Urinary bladder (tissue), 3 donors: ENCODE measurements at regions not wholly inside any gene's neighbourhood (a gene's known extent, or its start where the extent isn't known, plus 50 kb on each side); places are given as distances from the start of the nearest gene placed in this dataset.

ENCODE experiments used
- DNase-seq: peaks from one replicate; pipeline ENCODE4 v3.0.0-alpha.2; 2015; ENCODE audit errors: extremely low spot score
- H3K27ac ChIP-seq: one replicate; pipeline ENCODE4 v1.5.1; 2013; ENCODE audit warnings: low read depth, mild to moderate bottlenecking, moderate library complexity
- H3K36me3 ChIP-seq: one replicate; pipeline ENCODE4 v1.6.1; 2013; ENCODE audit warnings: mild to moderate bottlenecking, moderate library complexity; ENCODE audit not compliant: insufficient read depth
- H3K4me1 ChIP-seq: one replicate; pipeline ENCODE4 v1.6.1; 2013; ENCODE audit warnings: mild to moderate bottlenecking, moderate library complexity; ENCODE audit not compliant: insufficient read depth
- H3K4me3 ChIP-seq: one replicate; pipeline ENCODE4 v1.5.1; 2013; ENCODE audit warnings: low read depth, low read length
- WGBS: extraction: QIAGEN DNeasy Blood & Tissue Kit; methylation state at CpG from one replicate; pipeline ENCODE4 v1.1.7; 2013; 5-methylcytosine and 5-hydroxymethylcytosine counted together
- donor health status: healthy with polysubstance abuse.
- donor health status: healthy.

DNA sequence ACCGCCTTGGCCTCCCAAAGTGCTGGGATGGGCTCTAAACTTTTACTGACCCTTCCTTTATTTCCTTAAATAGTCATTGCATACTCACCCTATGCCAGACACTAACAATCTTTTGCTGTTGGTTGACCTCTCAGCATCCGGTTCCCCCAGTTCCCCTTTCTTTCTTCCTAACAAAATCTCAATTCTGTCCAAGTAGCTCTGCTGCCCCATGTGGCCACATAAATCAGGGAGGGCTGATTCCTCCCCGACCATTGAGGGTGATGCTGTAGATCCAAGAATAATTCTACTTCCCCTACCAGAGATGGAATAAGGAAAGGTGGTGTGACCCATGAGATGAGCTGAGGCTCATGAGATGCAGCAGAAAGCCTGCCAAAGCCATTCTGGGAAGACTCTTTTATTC is 315.3 kb upstream of the MSX2 start:
- Histone ChIP-seq H3K27ac (no peak overlapping the region), H3K36me3 (no peaks in the 10 kb centered on the region), H3K4me1 (no peaks in the 10 kb centered on the region), H3K4me3 (no peak overlapping the region)
- 72% methylated on average over 3 of the region's 3 CpGs for WGBS
- DNase-seq = no peak

DNA sequence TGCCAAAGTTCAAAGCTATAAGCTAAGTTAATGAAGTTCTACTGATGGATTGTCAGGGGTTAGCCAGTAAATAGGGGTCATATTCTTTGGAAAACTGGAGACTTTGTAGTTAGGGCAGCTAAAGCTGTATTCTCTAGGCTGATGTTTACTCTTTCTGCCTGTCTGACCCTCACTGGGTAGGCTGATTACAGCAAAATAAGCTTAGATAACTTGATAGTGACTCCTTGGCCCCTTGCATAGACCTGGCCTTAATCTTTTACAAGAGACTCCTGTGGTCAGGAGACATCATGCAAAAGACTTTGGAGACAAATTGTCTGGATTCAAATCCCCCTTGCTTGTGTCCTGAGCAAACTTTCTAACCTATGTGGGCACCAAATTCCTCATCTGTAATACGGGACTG is 314.4 kb upstream of the MSX2 start:
- no peaks in the 10 kb centered on the region for H3K4me1 ChIP-seq
- no peak overlapping the region for H3K27ac ChIP-seq
- no peaks in the 10 kb centered on the region for H3K36me3 ChIP-seq
- H3K4me3 ChIP-seq = no peak overlapping the region
- no peak for DNase-seq
- 60% methylated on average over 1 of the region's 1 CpG for WGBS

DNA sequence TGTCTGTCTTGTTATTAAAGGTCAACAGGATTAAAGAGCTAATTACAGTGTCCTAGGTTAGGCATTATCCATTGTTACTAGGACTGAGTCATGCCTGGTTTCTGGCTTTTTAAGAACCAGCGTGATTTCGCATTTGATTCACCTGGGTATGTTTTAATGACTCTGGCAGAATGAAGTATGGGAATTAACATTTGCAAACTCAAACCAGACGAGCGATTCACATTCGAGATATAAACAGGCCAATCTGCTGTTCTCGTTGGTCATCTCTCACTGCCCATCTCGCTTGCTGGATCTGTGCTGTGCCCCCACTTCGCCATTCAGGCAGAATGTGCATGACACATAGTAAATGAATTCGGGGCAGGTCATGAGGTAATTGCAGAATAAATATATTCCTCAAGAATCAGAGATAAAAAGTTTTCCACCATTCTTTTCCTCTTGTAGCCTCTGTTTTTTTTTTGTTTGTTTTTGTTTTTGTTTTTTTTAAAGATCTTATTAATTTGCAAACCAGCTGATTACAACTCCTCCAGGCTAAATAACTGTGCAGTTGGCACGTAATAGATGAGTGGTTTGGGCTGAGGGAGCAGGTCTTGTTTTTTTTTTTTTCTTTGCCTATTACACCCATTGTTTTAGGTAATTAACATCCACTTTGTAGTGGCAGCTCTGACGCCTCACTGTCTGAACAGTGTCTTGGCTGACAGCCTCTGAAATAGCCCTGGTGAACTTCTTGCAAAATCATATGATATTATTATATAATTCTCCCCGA is 313.5 kb upstream of the MSX2 start:
- no peak overlapping the region for H3K4me3 ChIP-seq
- no peak overlapping the region for H3K27ac ChIP-seq
- H3K4me1 ChIP-seq = no peaks in the 10 kb centered on the region
- 74% methylated on average over 12 of the region's 12 CpGs for whole genome bisulfite sequencing
- no peaks in the 10 kb centered on the region for H3K36me3 ChIP-seq
- DNase-seq = no peak

DNA sequence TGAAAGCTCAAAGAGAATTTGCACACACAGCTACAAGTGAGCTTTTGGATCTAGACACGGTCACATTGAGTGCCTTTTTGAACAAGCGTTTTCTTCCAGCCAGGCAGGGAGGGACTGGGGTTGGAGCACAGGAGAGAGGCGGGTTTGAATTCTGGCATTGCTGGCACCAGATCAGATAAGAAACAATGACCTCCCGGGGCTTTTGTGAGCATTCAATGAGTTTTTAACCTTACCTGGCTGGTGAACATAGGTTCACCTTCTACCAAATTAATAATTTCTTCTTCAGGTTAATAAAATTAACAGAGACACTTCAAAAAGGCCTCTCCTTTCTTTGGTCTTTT is 312.9 kb upstream of the MSX2 start:
- no peak overlapping the region for H3K4me3 ChIP-seq
- H3K36me3 ChIP-seq = no peaks in the 10 kb centered on the region
- no peak for DNase-seq
- no peaks in the 10 kb centered on the region for H3K4me1 ChIP-seq
- 60% methylated on average over 4 of the region's 4 CpGs for WGBS
- no peak overlapping the region for H3K27ac ChIP-seq

DNA sequence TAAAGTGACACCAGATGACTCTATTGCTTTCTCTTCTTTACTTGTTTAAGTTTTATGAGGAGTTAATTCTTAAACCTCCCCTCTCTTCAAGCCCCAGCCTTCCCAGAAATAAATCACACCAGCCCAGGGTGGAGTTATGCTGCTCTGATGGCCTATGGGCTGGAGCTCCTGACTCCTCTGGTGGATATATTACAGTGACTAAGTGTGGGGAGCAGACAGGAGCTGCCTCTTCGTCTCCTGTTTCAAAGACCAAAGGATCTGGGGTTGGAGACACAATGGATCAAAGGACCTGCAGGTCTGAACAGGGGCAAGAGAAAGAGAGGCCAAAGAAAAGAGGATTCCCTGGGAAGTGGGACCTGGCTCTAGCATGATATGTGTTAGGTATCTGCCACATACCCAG is 312.0 kb upstream of the MSX2 start:
- H3K4me1 ChIP-seq = no peaks in the 10 kb centered on the region
- H3K27ac ChIP-seq = no peak overlapping the region
- no peaks in the 10 kb centered on the region for H3K36me3 ChIP-seq
- DNase-seq = no peak
- no peak overlapping the region for H3K4me3 ChIP-seq
- 44% methylated on average over 1 of the region's 1 CpG for WGBS

DNA sequence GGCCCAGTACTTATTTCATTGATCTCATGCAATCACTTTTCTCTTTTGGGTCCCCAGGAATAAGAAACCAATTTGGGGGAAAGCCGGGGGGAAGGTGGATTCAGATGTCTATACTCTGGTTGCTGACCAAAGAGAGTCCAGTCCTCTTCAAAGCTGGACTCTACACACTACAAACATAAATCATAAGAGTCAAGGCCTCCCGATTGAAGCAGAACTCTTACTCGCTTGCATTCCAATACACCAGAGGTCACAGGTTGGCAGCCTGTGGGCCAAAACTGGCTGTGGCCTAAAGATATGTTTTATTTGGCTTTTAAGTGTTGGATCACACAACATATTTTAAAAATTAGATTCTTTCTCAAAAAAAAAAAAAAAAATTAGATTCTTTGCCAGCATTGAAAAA is 311.4 kb upstream of the MSX2 start:
- WGBS = 71% methylated on average over 3 of the region's 3 CpGs
- no peak for DNase-seq
- Histone ChIP-seq H3K27ac (no peak overlapping the region), H3K4me1 (no peaks in the 10 kb centered on the region), H3K4me3 (no peak overlapping the region), H3K36me3 (no peaks in the 10 kb centered on the region)

DNA sequence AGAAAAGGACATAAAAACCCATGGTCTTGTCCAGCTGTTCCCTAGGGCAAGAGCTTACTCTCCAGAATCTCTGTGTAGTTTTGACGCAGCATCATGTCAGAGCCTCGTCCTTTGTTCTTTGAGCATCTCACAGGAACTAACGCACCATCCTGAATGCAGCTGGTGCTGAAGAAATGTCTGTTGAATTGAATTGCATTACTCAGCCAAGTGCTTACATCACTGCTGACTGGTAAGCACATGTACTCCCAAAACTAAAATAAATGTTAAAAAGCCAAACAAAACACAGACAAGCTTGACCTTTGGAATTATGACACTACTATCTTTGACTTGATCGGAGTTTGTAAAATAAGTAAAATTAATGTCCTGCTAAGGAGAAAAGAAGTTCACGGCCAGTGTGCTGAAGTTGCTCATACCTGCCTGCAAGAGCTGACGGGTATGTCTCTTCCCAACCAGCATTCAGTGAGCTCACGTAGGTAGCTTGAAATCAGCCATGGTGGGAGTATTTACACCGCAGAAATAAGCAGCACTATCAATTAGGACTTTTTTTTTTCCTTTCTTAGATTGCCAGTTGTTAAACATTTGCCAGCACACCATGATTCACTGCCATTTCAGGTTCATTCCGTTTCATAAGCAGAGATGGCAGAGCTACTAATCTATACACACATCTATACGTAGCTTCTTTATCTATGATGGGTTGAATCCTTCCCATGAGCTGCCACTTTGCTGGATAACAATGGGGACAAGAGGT is 310.6 kb upstream of the MSX2 start:
- whole genome bisulfite sequencing = 51% methylated on average over 10 of the region's 10 CpGs
- H3K4me1 ChIP-seq = no peaks in the 10 kb centered on the region
- no peak overlapping the region for H3K4me3 ChIP-seq
- H3K36me3 ChIP-seq = no peaks in the 10 kb centered on the region
- H3K27ac ChIP-seq = no peak overlapping the region
- no peak for DNase-seq

DNA sequence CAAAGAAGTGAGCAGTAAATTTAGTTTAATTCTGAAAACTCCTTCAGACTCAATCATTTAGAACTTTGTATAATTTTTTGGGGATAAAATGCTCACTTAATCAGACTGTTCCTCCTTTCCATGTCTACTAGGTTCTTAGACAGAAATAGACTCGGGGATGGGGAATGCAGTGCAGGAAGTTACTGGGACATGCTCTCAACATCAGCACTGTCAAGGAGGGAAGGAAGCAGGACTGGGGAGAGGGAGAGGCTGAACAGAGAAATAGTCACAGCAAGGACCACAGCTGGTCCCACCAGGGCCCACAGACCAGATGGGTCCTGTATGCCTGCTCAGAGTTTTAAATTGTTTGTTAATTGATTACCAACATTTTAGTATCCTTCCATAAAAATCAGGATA is 310.1 kb upstream of the MSX2 start:
- WGBS = 16% methylated on average over 1 of the region's 1 CpG
- Histone ChIP-seq H3K36me3 (no peaks in the 10 kb centered on the region), H3K4me3 (no peak overlapping the region), H3K4me1 (no peaks in the 10 kb centered on the region), H3K27ac (no peak overlapping the region)
- no peak for DNase-seq

DNA sequence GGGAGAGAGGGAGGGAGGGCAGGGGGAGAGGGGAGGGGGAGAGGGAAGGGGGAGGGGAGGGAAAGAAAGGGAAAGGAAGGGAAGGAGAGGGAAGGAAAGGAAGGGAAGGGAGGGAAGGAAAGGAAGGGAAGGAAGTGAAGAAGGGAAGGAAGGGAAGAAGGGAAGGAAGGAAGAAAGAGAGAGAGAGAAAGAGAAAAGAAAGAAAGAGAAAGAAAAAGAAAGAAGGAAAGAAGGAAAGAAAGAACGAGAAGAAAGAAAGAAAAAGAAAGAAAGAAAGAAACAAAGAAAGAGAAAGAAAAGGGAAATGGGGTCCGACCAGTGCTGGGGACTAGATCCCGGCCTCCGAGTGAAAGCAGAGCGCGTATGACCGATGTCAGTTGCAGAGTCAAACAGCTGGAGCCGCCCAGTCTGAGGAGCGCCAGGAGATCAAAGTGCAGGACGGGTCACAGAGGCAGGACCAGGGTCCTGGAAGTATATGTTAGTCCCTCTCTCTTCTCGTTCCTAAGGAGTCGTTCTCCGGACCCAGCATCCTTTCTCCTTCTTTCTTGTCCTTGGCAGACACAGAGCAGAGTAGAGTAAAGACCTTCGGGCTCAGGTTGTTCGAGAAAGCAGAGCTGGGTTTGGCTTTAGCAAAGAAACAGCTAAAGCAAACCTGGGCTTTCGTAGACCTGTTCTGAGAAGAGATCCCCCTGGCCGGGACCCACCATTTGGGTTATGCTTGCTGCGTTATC is 305.4 kb upstream of the MSX2 start:
- Histone ChIP-seq H3K36me3 (no peaks in the 10 kb centered on the region), H3K27ac (no peak overlapping the region), H3K4me1 (no peaks in the 10 kb centered on the region), H3K4me3 (peak overlapping the region; percentile 22)
- 3% methylated on average over 18 of the region's 18 CpGs for WGBS
- DNase-seq = no peak

DNA sequence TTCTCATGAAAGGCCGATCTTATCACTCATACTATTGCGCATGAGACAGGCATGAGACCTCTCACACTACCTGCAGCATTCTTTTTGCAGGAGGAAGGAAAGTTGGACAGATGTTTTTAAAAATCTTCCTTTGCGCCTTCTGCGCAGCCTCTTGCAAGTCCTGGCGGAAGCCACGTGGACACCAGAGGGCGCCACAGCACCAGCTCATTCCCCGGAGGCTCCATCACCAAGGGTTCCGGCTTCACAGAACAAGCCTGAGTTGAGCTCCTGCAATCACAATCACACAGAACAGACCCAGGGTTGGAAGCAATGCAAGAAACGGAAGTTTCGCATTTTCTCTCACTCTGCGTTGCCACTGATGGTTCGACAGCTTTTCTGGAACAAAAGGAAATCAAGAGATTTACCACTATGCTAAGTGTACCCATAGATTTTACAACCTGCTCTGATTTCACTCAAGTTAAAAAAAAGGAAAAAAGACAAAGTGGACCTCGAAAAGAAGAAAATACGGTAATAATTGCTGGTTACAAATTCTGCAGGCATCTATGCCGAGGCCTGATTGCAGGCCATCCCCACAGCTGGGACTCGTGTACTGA is 304.7 kb upstream of the MSX2 start:
- Histone ChIP-seq H3K4me1 (no peaks in the 10 kb centered on the region), H3K36me3 (no peaks in the 10 kb centered on the region), H3K27ac (no peak overlapping the region), H3K4me3 (no peak overlapping the region)
- DNase-seq = peak; percentile 86
- 16% methylated on average over 17 of the region's 17 CpGs for WGBS

DNA sequence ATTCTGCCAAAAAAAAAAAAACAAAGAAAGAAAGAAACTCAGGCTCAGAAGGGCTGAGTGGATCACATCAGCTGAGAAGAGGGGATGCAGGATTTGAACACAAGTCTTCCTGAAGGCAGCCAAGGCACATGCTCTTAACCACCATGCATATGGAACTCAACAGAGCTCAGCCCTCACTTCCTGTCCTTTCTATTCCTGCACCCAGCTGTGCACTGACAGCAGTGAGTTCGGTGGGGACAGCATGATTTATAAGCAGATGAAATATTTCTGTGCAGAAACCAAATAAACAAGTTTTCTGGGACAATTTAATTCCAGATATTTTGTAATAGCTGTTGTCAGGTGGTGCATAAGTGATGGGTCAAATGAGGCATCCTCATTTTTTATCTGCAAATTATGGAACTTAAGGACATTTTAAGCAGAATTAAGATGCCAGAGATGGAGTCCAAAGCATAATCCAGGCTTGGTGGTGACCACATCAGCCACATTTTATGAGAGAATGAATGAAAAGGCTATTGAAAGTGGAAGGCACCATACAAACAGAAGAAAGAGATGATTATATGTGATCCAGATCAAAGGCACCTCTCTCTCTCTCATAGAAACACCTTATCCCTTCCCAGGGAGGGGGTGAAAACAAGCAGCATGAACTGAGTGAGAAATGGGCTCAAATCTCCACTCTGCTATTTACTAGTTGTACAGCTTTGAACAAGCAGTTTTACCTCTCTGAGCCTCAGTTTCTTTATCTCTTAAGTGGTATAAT is 303.6 kb upstream of the MSX2 start:
- Histone ChIP-seq H3K36me3 (no peaks in the 10 kb centered on the region), H3K4me1 (no peaks in the 10 kb centered on the region), H3K27ac (no peak overlapping the region), H3K4me3 (no peak overlapping the region)
- WGBS = 15% methylated on average over 1 of the region's 1 CpG
- no peak for DNase-seq

DNA sequence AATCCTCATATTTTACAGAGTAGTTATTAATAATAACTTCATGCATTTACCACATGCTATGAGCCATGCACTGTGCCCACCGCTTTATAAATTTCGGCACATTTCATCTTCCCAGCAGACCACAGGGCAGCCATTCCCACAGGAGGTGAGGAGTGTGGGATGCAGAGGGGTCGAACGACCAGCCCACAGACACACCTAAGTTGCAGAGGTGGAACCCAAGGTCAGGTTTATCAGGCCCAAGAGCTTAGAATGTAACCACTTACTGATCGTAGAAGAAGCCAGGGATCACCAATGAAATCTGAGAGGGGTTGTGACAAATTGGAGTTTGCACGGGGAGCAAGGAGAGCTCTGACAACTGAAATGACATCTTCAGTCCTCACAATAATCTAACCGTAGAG is 303.0 kb upstream of the MSX2 start:
- Histone ChIP-seq H3K4me1 (no peaks in the 10 kb centered on the region), H3K4me3 (no peak overlapping the region), H3K36me3 (no peaks in the 10 kb centered on the region), H3K27ac (no peak overlapping the region)
- 70% methylated on average over 7 of the region's 7 CpGs for WGBS
- DNase-seq = no peak

DNA sequence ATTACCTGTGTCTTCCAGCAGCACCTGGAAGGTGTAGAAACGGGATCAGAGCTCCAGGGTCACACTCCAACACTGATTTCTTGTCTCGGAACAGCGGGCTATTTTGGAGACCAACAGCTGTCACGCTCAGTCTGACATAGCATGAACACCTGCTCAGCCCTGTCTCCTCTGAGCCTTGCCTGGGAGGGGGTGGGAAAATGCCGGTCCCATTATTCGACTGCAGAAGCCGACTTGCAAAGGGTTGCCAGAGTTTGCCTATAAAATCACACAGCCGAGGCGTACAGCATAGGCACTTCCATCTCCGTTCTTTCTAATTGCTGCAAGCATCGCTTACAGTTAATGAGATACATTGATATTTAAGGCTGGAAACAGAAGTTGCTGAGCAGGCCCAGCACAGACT is 300.8 kb upstream of the MSX2 start:
- 77% methylated on average over 11 of the region's 11 CpGs for WGBS
- H3K27ac ChIP-seq = no peak overlapping the region
- no peak overlapping the region for H3K4me3 ChIP-seq
- H3K4me1 ChIP-seq = no peaks in the 10 kb centered on the region
- DNase-seq = no peak
- H3K36me3 ChIP-seq = no peaks in the 10 kb centered on the region
